ENCODE measurements at regions not wholly inside any gene's neighbourhood (a gene's known extent, or its start where the extent isn't known, plus 50 kb on each side); places are given as distances from the start of the nearest gene placed in this dataset.

GRCh38 chr17:74113326-74113725, 90.2 kb upstream of the RPL38 start:
- no peak for DNase-seq
- no CpG with 5 or more reads among the region's 41 CpGs for WGBS (ENCODE audit: extremely low coverage, insufficient coverage, low lambda C conversion rate)
- Histone ChIP-seq H3K36me3 (ENCODE audit: control insufficient read depth, insufficient read depth, low read length) (no peaks in the 10 kb centered on the region), H3K23ac (ENCODE audit: low read length) (no peak overlapping the region), H3K79me1 (ENCODE audit: low read length) (no peaks in the 10 kb centered on the region), H2AK5ac (ENCODE audit: low read length) (no peak overlapping the region), H3K4ac (ENCODE audit: low read depth, low read length) (no peak overlapping the region), H4K8ac (ENCODE audit: low read depth, low read length) (no peak overlapping the region), H4K5ac (ENCODE audit: low read length) (no peak overlapping the region), H3K4me2 (ENCODE audit: low read length) (no peak overlapping the region), H3K18ac (ENCODE audit: low read length) (no peak overlapping the region), H2BK5ac (ENCODE audit: low read length) (no peak overlapping the region), H2BK15ac (replicated peaks; ENCODE audit: low read depth) (no peak overlapping the region), H3K27me3 (ENCODE audit: insufficient read depth, low read length, poor library complexity) (no peaks in the 10 kb centered on the region), H3K27ac (ENCODE audit: low read depth, low read length) (no peak overlapping the region), H3K4me3 (ENCODE audit: low read length) (no peak overlapping the region), H2BK120ac (ENCODE audit: low read depth, low read length) (no peak overlapping the region), H3K79me2 (ENCODE audit: control insufficient read depth, insufficient read depth, low read length) (no peaks in the 10 kb centered on the region), H3K9ac (ENCODE audit: low read length) (no peak overlapping the region), H3K56ac (ENCODE audit: low read length) (no peak overlapping the region), H3K4me1 (ENCODE audit: control insufficient read depth, low read depth, low read length) (peaks cover 8% of the 10 kb centered on the region)

- no peak overlapping the region for H4K8ac ChIP-seq (ENCODE audit: low read depth, low read length)
- no peak overlapping the region for H2BK15ac ChIP-seq (replicated peaks; ENCODE audit: low read depth)
- H2BK120ac ChIP-seq (ENCODE audit: low read depth, low read length), result no peak overlapping the region
- no peak overlapping the region for H4K5ac ChIP-seq (ENCODE audit: low read length)
- no peak overlapping the region for H3K18ac ChIP-seq (ENCODE audit: low read length)
- H3K36me3 ChIP-seq (ENCODE audit: control insufficient read depth, insufficient read depth, low read length), result no peaks in the 10 kb centered on the region
- H3K4ac ChIP-seq (ENCODE audit: low read depth, low read length), result no peak overlapping the region
- no peak overlapping the region for H3K27ac ChIP-seq (ENCODE audit: low read depth, low read length)
- no peaks in the 10 kb centered on the region for H3K27me3 ChIP-seq (ENCODE audit: insufficient read depth, low read length, poor library complexity)
- no peak overlapping the region for H2BK5ac ChIP-seq (ENCODE audit: low read length)
- no peak for DNase-seq
- H3K9ac ChIP-seq (ENCODE audit: low read length), result no peak overlapping the region
- whole genome bisulfite sequencing (ENCODE audit: extremely low coverage, insufficient coverage, low lambda C conversion rate), result no CpG with 5 or more reads among the region's 23 CpGs
- H3K79me1 ChIP-seq (ENCODE audit: low read length), result no peaks in the 10 kb centered on the region
- H3K56ac ChIP-seq (ENCODE audit: low read length), result no peak overlapping the region
- H3K4me1 ChIP-seq (ENCODE audit: control insufficient read depth, low read depth, low read length), result peaks cover 7% of the 10 kb centered on the region
- no peak overlapping the region for H3K4me2 ChIP-seq (ENCODE audit: low read length)
- no peak overlapping the region for H2AK5ac ChIP-seq (ENCODE audit: low read length)
- H3K79me2 ChIP-seq (ENCODE audit: control insufficient read depth, insufficient read depth, low read length), result no peaks in the 10 kb centered on the region
- H3K4me3 ChIP-seq (ENCODE audit: low read length), result no peak overlapping the region
- H3K23ac ChIP-seq (ENCODE audit: low read length), result no peak overlapping the region
These were observed 89.5 kb upstream of the RPL38 start for GRCh38 chr17:74113952-74114351.

- H3K23ac ChIP-seq (ENCODE audit: low read length), result no peak overlapping the region
- no peak overlapping the region for H3K18ac ChIP-seq (ENCODE audit: low read length)
- H2BK15ac ChIP-seq (replicated peaks; ENCODE audit: low read depth), result no peak overlapping the region
- H4K8ac ChIP-seq (ENCODE audit: low read depth, low read length), result no peak overlapping the region
- DNase-seq, result no peak
- H4K5ac ChIP-seq (ENCODE audit: low read length), result no peak overlapping the region
- no peak overlapping the region for H3K9ac ChIP-seq (ENCODE audit: low read length)
- no peak overlapping the region for H3K4ac ChIP-seq (ENCODE audit: low read depth, low read length)
- H3K36me3 ChIP-seq (ENCODE audit: control insufficient read depth, insufficient read depth, low read length), result no peaks in the 10 kb centered on the region
- no peak overlapping the region for H3K4me2 ChIP-seq (ENCODE audit: low read length)
- H3K4me1 ChIP-seq (ENCODE audit: control insufficient read depth, low read depth, low read length), result peaks cover 5% of the 10 kb centered on the region
- no peak overlapping the region for H2BK120ac ChIP-seq (ENCODE audit: low read depth, low read length)
- H3K56ac ChIP-seq (ENCODE audit: low read length), result peak overlapping the region; percentile 49
- no CpG with 5 or more reads among the region's 10 CpGs for WGBS (ENCODE audit: extremely low coverage, insufficient coverage, low lambda C conversion rate)
- no peak overlapping the region for H3K27ac ChIP-seq (ENCODE audit: low read depth, low read length)
- H3K79me2 ChIP-seq (ENCODE audit: control insufficient read depth, insufficient read depth, low read length), result no peaks in the 10 kb centered on the region
- no peak overlapping the region for H2BK5ac ChIP-seq (ENCODE audit: low read length)
- no peaks in the 10 kb centered on the region for H3K27me3 ChIP-seq (ENCODE audit: insufficient read depth, low read length, poor library complexity)
- H3K79me1 ChIP-seq (ENCODE audit: low read length), result no peaks in the 10 kb centered on the region
- no peak overlapping the region for H3K4me3 ChIP-seq (ENCODE audit: low read length)
- H2AK5ac ChIP-seq (ENCODE audit: low read length), result no peak overlapping the region
These were observed 88.5 kb upstream of the RPL38 start for GRCh38 chr17:74114881-74115470.

- Histone ChIP-seq H3K4ac (ENCODE audit: low read depth, low read length) (no peak overlapping the region), H2BK5ac (ENCODE audit: low read length) (no peak overlapping the region), H3K18ac (ENCODE audit: low read length) (no peak overlapping the region), H3K4me2 (ENCODE audit: low read length) (no peak overlapping the region), H3K4me1 (ENCODE audit: control insufficient read depth, low read depth, low read length) (peaks cover 5% of the 10 kb centered on the region), H3K79me1 (ENCODE audit: low read length) (no peaks in the 10 kb centered on the region), H3K56ac (ENCODE audit: low read length) (no peak overlapping the region), H3K23ac (ENCODE audit: low read length) (no peak overlapping the region), H2BK15ac (replicated peaks; ENCODE audit: low read depth) (no peak overlapping the region), H2AK5ac (ENCODE audit: low read length) (no peak overlapping the region), H3K4me3 (ENCODE audit: low read length) (no peak overlapping the region), H3K79me2 (ENCODE audit: control insufficient read depth, insufficient read depth, low read length) (no peaks in the 10 kb centered on the region), H3K27ac (ENCODE audit: low read depth, low read length) (no peak overlapping the region), H2BK120ac (ENCODE audit: low read depth, low read length) (no peak overlapping the region), H4K8ac (ENCODE audit: low read depth, low read length) (no peak overlapping the region), H3K27me3 (ENCODE audit: insufficient read depth, low read length, poor library complexity) (no peaks in the 10 kb centered on the region), H3K36me3 (ENCODE audit: control insufficient read depth, insufficient read depth, low read length) (no peaks in the 10 kb centered on the region), H3K9ac (ENCODE audit: low read length) (no peak overlapping the region), H4K5ac (ENCODE audit: low read length) (no peak overlapping the region)
- DNase-seq, result no peak
- no CpG with 5 or more reads among the region's 7 CpGs for WGBS (ENCODE audit: extremely low coverage, insufficient coverage, low lambda C conversion rate)
These were observed 87.9 kb upstream of the RPL38 start for GRCh38 chr17:74115586-74115985.

- H3K27me3 ChIP-seq (ENCODE audit: insufficient read depth, low read length, poor library complexity), result no peaks in the 10 kb centered on the region
- peak; percentile 55 for DNase-seq
- H3K4me2 ChIP-seq (ENCODE audit: low read length), result no peak overlapping the region
These were observed 87.3 kb upstream of the RPL38 start for GRCh38 chr17:74116087-74116717.

More at GRCh38 chr17:74116087-74116717, 87.3 kb upstream of the RPL38 start:
- no peak overlapping the region for H2BK5ac ChIP-seq (ENCODE audit: low read length)
- no peak overlapping the region for H3K9ac ChIP-seq (ENCODE audit: low read length)
- no peak overlapping the region for H2BK120ac ChIP-seq (ENCODE audit: low read depth, low read length)
- no peak overlapping the region for H4K5ac ChIP-seq (ENCODE audit: low read length)
- H3K18ac ChIP-seq (ENCODE audit: low read length), result no peak overlapping the region
- H3K4me1 ChIP-seq (ENCODE audit: control insufficient read depth, low read depth, low read length), result peaks cover 5% of the 10 kb centered on the region
- no peak overlapping the region for H3K4me3 ChIP-seq (ENCODE audit: low read length)
- H3K56ac ChIP-seq (ENCODE audit: low read length), result peak overlapping the region; percentile 44
- H3K23ac ChIP-seq (ENCODE audit: low read length), result no peak overlapping the region
- no peak overlapping the region for H3K4ac ChIP-seq (ENCODE audit: low read depth, low read length)
- no peak overlapping the region for H3K27ac ChIP-seq (ENCODE audit: low read depth, low read length)
- WGBS (ENCODE audit: extremely low coverage, insufficient coverage, low lambda C conversion rate), result no CpG with 5 or more reads among the region's 9 CpGs
- no peaks in the 10 kb centered on the region for H3K36me3 ChIP-seq (ENCODE audit: control insufficient read depth, insufficient read depth, low read length)
- no peaks in the 10 kb centered on the region for H3K79me2 ChIP-seq (ENCODE audit: control insufficient read depth, insufficient read depth, low read length)
- H2BK15ac ChIP-seq (replicated peaks; ENCODE audit: low read depth), result no peak overlapping the region
- no peaks in the 10 kb centered on the region for H3K79me1 ChIP-seq (ENCODE audit: low read length)
- H4K8ac ChIP-seq (ENCODE audit: low read depth, low read length), result no peak overlapping the region
- no peak overlapping the region for H2AK5ac ChIP-seq (ENCODE audit: low read length)

Measured in mesendoderm (in vitro differentiated cells).